Osteoblast (primary cell): ENCODE measurements at regions not wholly inside any gene's neighbourhood (a gene's known extent, or its start where the extent isn't known, plus 50 kb on each side); places are given as distances from the start of the nearest gene placed in this dataset.

ENCODE experiments used
- DNase-seq: peaks from one replicate; pipeline ENCODE4 v3.0.0; 2011; ENCODE audit warnings: low spot score, mixed read lengths; ENCODE audit not compliant: insufficient read length; ENCODE audit errors: missing footprints
- H2AFZ ChIP-seq: 2 replicates; pipeline ENCODE4 v1.6.0; 2011; ENCODE audit warnings: mild to moderate bottlenecking, low read length
- H3K27ac ChIP-seq: 2 replicates; pipeline ENCODE4 v1.5.1; 2011; ENCODE audit warnings: mild to moderate bottlenecking, low read depth, low read length, moderate library complexity
- H3K27me3 ChIP-seq: 2 replicates; pipeline ENCODE4 v1.6.0; 2012; ENCODE audit warnings: mild to moderate bottlenecking, control low read depth, inconsistent platforms, low read length, moderate library complexity; ENCODE audit not compliant: insufficient read depth
- H3K36me3 ChIP-seq: 2 replicates; pipeline ENCODE4 v1.5.1; 2011; ENCODE audit warnings: mild to moderate bottlenecking, low read length, control low read depth, moderate library complexity; ENCODE audit not compliant: insufficient read depth
- H3K4me1 ChIP-seq: 2 replicates; pipeline ENCODE4 v1.5.1; 2011; ENCODE audit warnings: mild to moderate bottlenecking, low read length, control low read depth, moderate library complexity; ENCODE audit not compliant: insufficient read depth
- H3K4me2 ChIP-seq: 2 replicates; pipeline ENCODE4 v1.6.0; 2011; ENCODE audit warnings: mild to moderate bottlenecking, low read length; ENCODE audit not compliant: insufficient read depth
- H3K4me3 ChIP-seq: fragments of 200-600 bp; sonication (generic); 3 replicates; pipeline ENCODE4 v1.5.1; 2012; ENCODE audit warnings: mild to moderate bottlenecking, low read length, inconsistent platforms; ENCODE audit not compliant: insufficient read depth
- H3K79me2 ChIP-seq: 2 replicates; pipeline ENCODE4 v1.6.0; 2012; ENCODE audit warnings: mild to moderate bottlenecking, low read length, control low read depth, inconsistent platforms; ENCODE audit not compliant: insufficient read depth
- H3K9me3 ChIP-seq: 2 replicates; pipeline ENCODE4 v1.5.1; 2011; ENCODE audit warnings: low read depth, low read length, control low read depth
- H4K20me1 ChIP-seq: 2 replicates; pipeline ENCODE4 v1.6.0; 2012; ENCODE audit warnings: mild to moderate bottlenecking, low read length, control low read depth; ENCODE audit not compliant: insufficient read depth
- CTCF ChIP-seq: IDR thresholded peaks from 2 replicates; pipeline ENCODE4 v1.5.1; 2011; ENCODE audit warnings: mild to moderate bottlenecking, low read depth, low read length, moderate library complexity; ENCODE audit errors: extremely low read depth

- no peak for DNase-seq
- Histone ChIP-seq H3K4me1 (peaks cover 27% of the 10 kb centered on the region), H3K4me2 (no peak overlapping the region), H3K79me2 (no peaks in the 10 kb centered on the region), H3K27ac (no peak overlapping the region), H3K27me3 (no peaks in the 10 kb centered on the region), H3K36me3 (no peaks in the 10 kb centered on the region), H3K9me3 (no peaks in the 10 kb centered on the region), H3K4me3 (no peak overlapping the region), H2AFZ (no peak overlapping the region), H4K20me1 (no peaks in the 10 kb centered on the region)
- TF ChIP-seq CTCF, result no peak
Observed at GRCh38 chr12:89891933-89892332, 183.3 kb upstream of the ATP2B1 start.

- H3K4me3 ChIP-seq, result no peak overlapping the region
- no peaks in the 10 kb centered on the region for H4K20me1 ChIP-seq
- H3K9me3 ChIP-seq, result no peaks in the 10 kb centered on the region
- no peak overlapping the region for H2AFZ ChIP-seq
- H3K27ac ChIP-seq, result peak overlapping the region; percentile 45
- H3K36me3 ChIP-seq, result no peaks in the 10 kb centered on the region
- no peak overlapping the region for H3K4me2 ChIP-seq
- no peak for DNase-seq
- H3K27me3 ChIP-seq, result no peaks in the 10 kb centered on the region
- TF ChIP-seq CTCF, result no peak
- no peaks in the 10 kb centered on the region for H3K79me2 ChIP-seq
- H3K4me1 ChIP-seq, result peaks cover 27% of the 10 kb centered on the region
Observed at GRCh38 chr12:89890161-89890560, 181.5 kb upstream of the ATP2B1 start.

GRCh38 chr12:89889062-89889461, 180.4 kb upstream of the ATP2B1 start:
- Histone ChIP-seq H3K36me3 (no peaks in the 10 kb centered on the region), H3K4me2 (no peak overlapping the region), H3K9me3 (no peaks in the 10 kb centered on the region), H2AFZ (no peak overlapping the region), H3K4me3 (no peak overlapping the region), H4K20me1 (no peaks in the 10 kb centered on the region), H3K27ac (peak overlapping the region; percentile 40), H3K79me2 (no peaks in the 10 kb centered on the region), H3K27me3 (no peaks in the 10 kb centered on the region), H3K4me1 (peaks cover 18% of the 10 kb centered on the region)
- TF ChIP-seq CTCF, result no peak
- no peak for DNase-seq

GRCh38 chr12:89884952-89885351, 176.3 kb upstream of the ATP2B1 start:
- TF ChIP-seq CTCF, result no peak
- Histone ChIP-seq H2AFZ (no peak overlapping the region), H3K79me2 (no peaks in the 10 kb centered on the region), H3K27ac (no peak overlapping the region), H3K36me3 (no peaks in the 10 kb centered on the region), H3K4me2 (no peak overlapping the region), H3K9me3 (no peaks in the 10 kb centered on the region), H3K4me1 (peaks cover 17% of the 10 kb centered on the region), H4K20me1 (no peaks in the 10 kb centered on the region), H3K4me3 (no peak overlapping the region), H3K27me3 (no peaks in the 10 kb centered on the region)
- DNase-seq, result no peak
